A673 (cell line): ENCODE measurements at regions not wholly inside any gene's neighbourhood (a gene's known extent, or its start where the extent isn't known, plus 50 kb on each side); places are given as distances from the start of the nearest gene placed in this dataset.

ENCODE experiments used
- BruUV-seq: library from RNA; stranded (reverse); fragments of 400-500 nt; replicated peaks from 2 replicates; lab custom pipeline; 2021; lab: Mats Ljungman, UMichigan
- CTCF ChIA-PET: fragments of 300-600 bp; sonication (Branson Sonifier 250); formaldehyde crosslinking; loops from one replicate; lab custom pipeline; 2022; ENCODE audit warnings: antibody characterized with exemption; lab: Charles Lee
- POLR2A ChIA-PET: fragments of 300-600 bp; sonication (Branson Sonifier 250); formaldehyde crosslinking; loops from one replicate; lab custom pipeline; 2022; ENCODE audit warnings: antibody characterized with exemption; ENCODE audit not compliant: low non-redundant PET; lab: Charles Lee
- DNase-seq: peaks from one replicate; pipeline ENCODE4 v3.0.0-alpha.2; 2015; ENCODE audit warnings: low spot score
- H3K27ac ChIP-seq: fragments of 200-600 bp; sonication (generic); 2 replicates; pipeline ENCODE4 v1.5.1; 2016; ENCODE audit warnings: mixed run types, low read depth, mild to moderate bottlenecking, mixed read lengths, antibody characterized with exemption, low read length; ENCODE audit not compliant: poor library complexity, severe bottlenecking
- H3K27me3 ChIP-seq: fragments of 200-600 bp; sonication (generic); replicated peaks from 2 replicates; pipeline ENCODE4 v1.6.1; 2017; ENCODE audit warnings: mixed run types, low read depth, mild to moderate bottlenecking, mixed read lengths, antibody characterized with exemption, low read length; ENCODE audit not compliant: insufficient read depth, poor library complexity
- H3K36me3 ChIP-seq: fragments of 200-600 bp; sonication (generic); 2 replicates; pipeline ENCODE4 v1.6.1; 2016; ENCODE audit warnings: mixed run types, mild to moderate bottlenecking, mixed read lengths, antibody characterized with exemption, low read length; ENCODE audit not compliant: insufficient read depth, poor library complexity, severe bottlenecking
- H3K4me1 ChIP-seq: fragments of 200-600 bp; sonication (generic); 2 replicates; pipeline ENCODE4 v1.6.1; 2017; ENCODE audit warnings: mixed run types, mild to moderate bottlenecking, mixed read lengths, antibody characterized with exemption, low read length; ENCODE audit not compliant: insufficient read depth, poor library complexity, severe bottlenecking
- H3K4me3 ChIP-seq: fragments of 200-600 bp; sonication (generic); 2 replicates; pipeline ENCODE4 v1.5.1; 2016; ENCODE audit warnings: low read depth, mixed run types, mild to moderate bottlenecking, mixed read lengths, low read length; ENCODE audit not compliant: poor library complexity, severe bottlenecking
- H3K9me3 ChIP-seq: fragments of 200-600 bp; sonication (generic); 2 replicates; pipeline ENCODE4 v1.6.1; 2016; ENCODE audit warnings: mixed run types, low read depth, mild to moderate bottlenecking, mixed read lengths, antibody characterized with exemption, low read length; ENCODE audit not compliant: poor library complexity, severe bottlenecking
- CTCF ChIP-seq: fragments of 300-800, 200-600 bp; sonication (generic); conservative IDR thresholded peaks from 2 replicates; pipeline ENCODE4 v1.5.1; 2017; ENCODE audit warnings: low read depth, mild to moderate bottlenecking, antibody characterized with exemption, low read length, moderate library complexity, mixed read lengths
- EZH2 ChIP-seq: fragments of 200-600 bp; sonication (generic); IDR thresholded peaks from 2 replicates; pipeline ENCODE4 v1.6.1; 2017; ENCODE audit warnings: borderline replicate concordance, low read depth, mild to moderate bottlenecking, mixed read lengths, antibody characterized with exemption, low read length; ENCODE audit not compliant: poor library complexity, severe bottlenecking
- intact Hi-C: fragments of 100-400 bp; cut with micrococcal nuclease; formaldehyde crosslinking; loops from one replicate; pipeline ENCODE4 v1.10.0; 2022; ENCODE audit not compliant: unreplicated experiment

DNA sequence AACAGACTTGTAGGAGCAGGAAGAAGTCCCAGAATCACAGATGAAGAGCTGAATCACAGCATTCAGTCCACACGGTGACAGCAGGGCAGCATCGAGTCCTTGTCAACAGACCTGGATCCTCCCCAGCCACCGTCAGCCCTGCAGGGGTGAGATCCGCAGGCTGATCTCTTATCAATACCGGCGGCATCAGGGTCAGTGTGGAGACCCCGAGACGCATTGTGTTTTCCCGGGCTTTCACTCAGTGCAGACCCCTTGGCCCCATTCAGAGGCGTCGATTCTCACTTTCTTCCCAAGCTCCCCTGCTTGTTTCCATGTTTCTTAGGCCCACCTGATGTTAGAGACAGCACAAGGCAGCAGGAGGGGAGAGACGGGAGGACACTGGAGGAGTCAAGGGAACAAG, 609.6 kb downstream of the PTPRU start:
- DNase-seq = no peak
- Histone ChIP-seq H3K27ac (no peak overlapping the region), H3K36me3 (no peaks in the 10 kb centered on the region), H3K9me3 (peaks cover 14% of the 10 kb centered on the region), H3K4me1 (no peaks in the 10 kb centered on the region), H3K27me3 (no peaks in the 10 kb centered on the region), H3K4me3 (no peak overlapping the region)
- BruUV-seq = no TSS peak
- intact Hi-C loops = loop anchor here (5.0 kb wide), 1 partner anchor 139 kb away; no protein-coding TSS in a partner anchor
- no peak for TF ChIP-seq CTCF
- TF ChIP-seq EZH2 = no peak
- ChIA-PET POLR2A (no interaction called here), CTCF (no interaction called here)

GRCh38 chr1:29842130-29842529, 605.8 kb downstream of the PTPRU start:
- no peak overlapping the region for H3K27ac ChIP-seq
- TF ChIP-seq EZH2 (no peak), CTCF (no peak)
- intact Hi-C loops = no loop called here
- POLR2A ChIA-PET = no interaction called here
- CTCF ChIA-PET = no interaction called here
- no TSS peak for BruUV-seq
- no peaks in the 10 kb centered on the region for H3K4me1 ChIP-seq
- H3K36me3 ChIP-seq = no peaks in the 10 kb centered on the region
- peaks cover 15% of the 10 kb centered on the region for H3K9me3 ChIP-seq
- no peak overlapping the region for H3K4me3 ChIP-seq
- H3K27me3 ChIP-seq = no peaks in the 10 kb centered on the region
- DNase-seq = no peak

DNA sequence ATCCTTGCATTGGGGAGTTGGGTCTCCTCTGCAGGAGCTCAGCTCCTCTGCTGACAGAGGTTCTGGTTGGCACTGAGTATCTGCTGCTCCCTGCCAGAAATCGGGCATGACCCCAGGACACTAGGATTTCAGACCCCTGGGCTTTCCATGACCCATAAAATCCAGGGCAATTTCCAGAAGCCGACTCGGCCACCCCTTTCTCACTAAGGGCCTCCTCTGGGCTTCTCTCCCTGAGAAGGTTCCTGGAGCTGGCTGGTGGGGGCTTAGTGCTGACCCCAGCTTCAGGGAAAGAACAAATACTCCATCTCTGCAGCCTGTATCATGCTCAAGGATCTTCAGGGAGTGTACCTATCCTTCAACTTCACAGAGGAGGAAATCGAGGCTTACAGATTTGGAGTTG, 603.4 kb downstream of the PTPRU start:
- no peak overlapping the region for H3K4me3 ChIP-seq
- H3K9me3 ChIP-seq = peaks cover 15% of the 10 kb centered on the region
- BruUV-seq = no TSS peak
- CTCF ChIA-PET = interaction anchor here (0.6 kb wide), 1 partner anchor 47 kb away, joined by 3 read pairs; no protein-coding TSS in a partner anchor
- H3K4me1 ChIP-seq = no peaks in the 10 kb centered on the region
- H3K36me3 ChIP-seq = no peaks in the 10 kb centered on the region
- no peak overlapping the region for H3K27ac ChIP-seq
- no peak for TF ChIP-seq EZH2
- TF ChIP-seq CTCF = no peak
- POLR2A ChIA-PET = no interaction called here
- no peaks in the 10 kb centered on the region for H3K27me3 ChIP-seq
- DNase-seq = no peak
- intact Hi-C loops = no loop called here
